ENCODE measurements at regions not wholly inside any gene's neighbourhood (a gene's known extent, or its start where the extent isn't known, plus 50 kb on each side); places are given as distances from the start of the nearest gene placed in this dataset.

GRCh38 chr1:198986442-198986841, 347.6 kb downstream of the PTPRC start:
- H3K4me2 ChIP-seq (ENCODE audit: low read depth, low read length, poor library complexity, severe bottlenecking): no peak overlapping the region
- no peaks in the 10 kb centered on the region for H3F3A ChIP-seq (ENCODE audit: insufficient read depth)
- no peak overlapping the region for H3K4me3 ChIP-seq (ENCODE audit: insufficient read depth, low read length, poor library complexity, severe bottlenecking)
- no peak overlapping the region for H3K27ac ChIP-seq (ENCODE audit: low read depth, low read length)
- TF ChIP-seq EZH2phosphoT487 (conservative IDR thresholded peaks at IDR 0.05; ENCODE audit: low read length) (no peak), CTCF (IDR thresholded peaks at IDR 0.05; ENCODE audit: insufficient read depth, low read length, poor library complexity, severe bottlenecking) (no peak)
- no peaks in the 10 kb centered on the region for H3K9me2 ChIP-seq (replicated peaks; ENCODE audit: insufficient read depth, low read length)
- H3K9me3 ChIP-seq (ENCODE audit: insufficient read depth, low read length): no peaks in the 10 kb centered on the region
- no peaks in the 10 kb centered on the region for H3K27me3 ChIP-seq (ENCODE audit: low read length)
- no peaks in the 10 kb centered on the region for H4K20me1 ChIP-seq (ENCODE audit: low read depth, low read length)
- no peaks in the 10 kb centered on the region for H3K79me2 ChIP-seq (ENCODE audit: insufficient read depth, low read length)
- H3K9ac ChIP-seq (ENCODE audit: low read length): no peak overlapping the region
- H3K36me3 ChIP-seq (ENCODE audit: low read length): no peaks in the 10 kb centered on the region
- no peak overlapping the region for H2AFZ ChIP-seq (ENCODE audit: low read depth, low read length, severe bottlenecking)

GRCh38 chr1:199002661-199003060, 363.8 kb downstream of the PTPRC start:
- no peaks in the 10 kb centered on the region for H3K9me2 ChIP-seq (replicated peaks; ENCODE audit: insufficient read depth, low read length)
- H3K4me3 ChIP-seq (ENCODE audit: insufficient read depth, low read length, poor library complexity, severe bottlenecking): no peak overlapping the region
- no peak overlapping the region for H3K4me2 ChIP-seq (ENCODE audit: low read depth, low read length, poor library complexity, severe bottlenecking)
- H3K36me3 ChIP-seq (ENCODE audit: low read length): no peaks in the 10 kb centered on the region
- H3K27ac ChIP-seq (ENCODE audit: low read depth, low read length): no peak overlapping the region
- no peak overlapping the region for H2AFZ ChIP-seq (ENCODE audit: low read depth, low read length, severe bottlenecking)
- H3K27me3 ChIP-seq (ENCODE audit: low read length): no peaks in the 10 kb centered on the region
- no peaks in the 10 kb centered on the region for H3F3A ChIP-seq (ENCODE audit: insufficient read depth)
- H3K9ac ChIP-seq (ENCODE audit: low read length): no peak overlapping the region
- H3K9me3 ChIP-seq (ENCODE audit: insufficient read depth, low read length): no peaks in the 10 kb centered on the region
- no peaks in the 10 kb centered on the region for H3K79me2 ChIP-seq (ENCODE audit: insufficient read depth, low read length)
- no peak for TF ChIP-seq EZH2phosphoT487 (conservative IDR thresholded peaks at IDR 0.05; ENCODE audit: low read length)
- no peak for TF ChIP-seq CTCF (IDR thresholded peaks at IDR 0.05; ENCODE audit: insufficient read depth, low read length, poor library complexity, severe bottlenecking)
- no peaks in the 10 kb centered on the region for H4K20me1 ChIP-seq (ENCODE audit: low read depth, low read length)

- Histone ChIP-seq H3K9me3 (ENCODE audit: insufficient read depth, low read length) (no peaks in the 10 kb centered on the region), H2AFZ (ENCODE audit: low read depth, low read length, severe bottlenecking) (peak overlapping the region; percentile 76), H3K9me2 (replicated peaks; ENCODE audit: insufficient read depth, low read length) (no peaks in the 10 kb centered on the region), H3F3A (ENCODE audit: insufficient read depth) (peaks cover 10% of the 10 kb centered on the region; the same call in 1 of the 2 replicates), H3K4me2 (ENCODE audit: low read depth, low read length, poor library complexity, severe bottlenecking) (peak overlapping the region; percentile 89), H3K4me3 (ENCODE audit: insufficient read depth, low read length, poor library complexity, severe bottlenecking) (no peak overlapping the region), H3K27ac (ENCODE audit: low read depth, low read length) (no peak overlapping the region), H3K27me3 (ENCODE audit: low read length) (no peaks in the 10 kb centered on the region), H3K9ac (ENCODE audit: low read length) (no peak overlapping the region), H3K79me2 (ENCODE audit: insufficient read depth, low read length) (no peaks in the 10 kb centered on the region), H4K20me1 (ENCODE audit: low read depth, low read length) (no peaks in the 10 kb centered on the region), H3K36me3 (ENCODE audit: low read length) (no peaks in the 10 kb centered on the region)
- no peak for TF ChIP-seq EZH2phosphoT487 (conservative IDR thresholded peaks at IDR 0.05; ENCODE audit: low read length)
- TF ChIP-seq CTCF (IDR thresholded peaks at IDR 0.05; ENCODE audit: insufficient read depth, low read length, poor library complexity, severe bottlenecking): no peak
Measured at GRCh38 chr1:199007423-199007822, 368.6 kb downstream of the PTPRC start.
